ENCODE measurements at regions not wholly inside any gene's neighbourhood (a gene's known extent, or its start where the extent isn't known, plus 50 kb on each side); places are given as distances from the start of the nearest gene placed in this dataset.

GRCh38 chr9:30732060-30732459 is 1652.4 kb upstream of the ACO1 start:
- TF ChIP-seq CTCF (IDR thresholded peaks at IDR 0.05), result no peak

GRCh38 chr9:30744871-30745270 is 1639.6 kb upstream of the ACO1 start:
- TF ChIP-seq CTCF (IDR thresholded peaks at IDR 0.05), result no peak

GRCh38 chr9:30746589-30746988 is 1637.9 kb upstream of the ACO1 start:
- TF ChIP-seq CTCF (IDR thresholded peaks at IDR 0.05), result no peak

- no peak for TF ChIP-seq CTCF (IDR thresholded peaks at IDR 0.05)
These were observed 1626.7 kb upstream of the ACO1 start for GRCh38 chr9:30757723-30758122.

- TF ChIP-seq CTCF (IDR thresholded peaks at IDR 0.05), result no peak
These were observed 1625.6 kb upstream of the ACO1 start for GRCh38 chr9:30758726-30759446.

- TF ChIP-seq CTCF (IDR thresholded peaks at IDR 0.05), result no peak
These were observed 1619.1 kb upstream of the ACO1 start for GRCh38 chr9:30765318-30765717.

- no peak for TF ChIP-seq CTCF (IDR thresholded peaks at IDR 0.05)
These were observed 1613.2 kb upstream of the ACO1 start for GRCh38 chr9:30771163-30771708.
